Adrenal gland (tissue), 5 donors: ENCODE measurements at regions not wholly inside any gene's neighbourhood (a gene's known extent, or its start where the extent isn't known, plus 50 kb on each side); places are given as distances from the start of the nearest gene placed in this dataset.

ENCODE experiments used
- POLR2A ChIP-seq, 2 donors: fragments of 450-650 bp; IDR thresholded peaks; one replicate each; pipeline ENCODE4 v1.6.1; 2017; ENCODE audit warnings: antibody characterized with exemption in 2 of 2, mild to moderate bottlenecking in 2 of 2, moderate library complexity in 1 of 2
- TF ChIP-seq, protein P1 (sequence below), 6 experiments: fragments of 450-650 bp in 4 of 6; fragments of 200-600 bp in 2 of 6; sonication (generic) in 1 of 6; IDR thresholded peaks; 1 replicate in 5 of 6; 2 replicates in 1 of 6; pipeline versions ENCODE4 v1.5.1 to v1.8.0; 2016 to 2021; ENCODE audit warnings: antibody characterized with exemption in 6 of 6, mild to moderate bottlenecking in 2 of 6, moderate library complexity in 1 of 6
- donor health status: DM: no; HTN: no; CAD: no.

DNA sequence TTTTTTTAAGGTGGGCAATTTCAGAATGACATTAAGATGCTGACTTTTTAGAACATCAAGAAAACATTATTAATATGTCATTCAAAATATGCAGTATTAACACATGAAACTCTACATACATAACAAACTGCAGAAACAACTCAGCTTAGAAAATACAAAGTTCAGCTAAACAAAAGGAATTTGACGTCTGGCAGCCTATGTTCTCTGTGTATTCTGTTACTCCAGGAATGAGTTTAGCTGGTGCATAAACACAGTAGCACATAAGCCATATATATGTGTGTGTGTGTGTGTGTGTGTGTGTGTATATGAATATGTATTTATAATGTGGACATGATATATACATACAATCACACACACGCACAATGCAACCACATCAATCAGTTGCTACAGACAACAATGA lies 413.5 kb upstream of the PSMD7 start:
- TF ChIP-seq, protein P1, sequence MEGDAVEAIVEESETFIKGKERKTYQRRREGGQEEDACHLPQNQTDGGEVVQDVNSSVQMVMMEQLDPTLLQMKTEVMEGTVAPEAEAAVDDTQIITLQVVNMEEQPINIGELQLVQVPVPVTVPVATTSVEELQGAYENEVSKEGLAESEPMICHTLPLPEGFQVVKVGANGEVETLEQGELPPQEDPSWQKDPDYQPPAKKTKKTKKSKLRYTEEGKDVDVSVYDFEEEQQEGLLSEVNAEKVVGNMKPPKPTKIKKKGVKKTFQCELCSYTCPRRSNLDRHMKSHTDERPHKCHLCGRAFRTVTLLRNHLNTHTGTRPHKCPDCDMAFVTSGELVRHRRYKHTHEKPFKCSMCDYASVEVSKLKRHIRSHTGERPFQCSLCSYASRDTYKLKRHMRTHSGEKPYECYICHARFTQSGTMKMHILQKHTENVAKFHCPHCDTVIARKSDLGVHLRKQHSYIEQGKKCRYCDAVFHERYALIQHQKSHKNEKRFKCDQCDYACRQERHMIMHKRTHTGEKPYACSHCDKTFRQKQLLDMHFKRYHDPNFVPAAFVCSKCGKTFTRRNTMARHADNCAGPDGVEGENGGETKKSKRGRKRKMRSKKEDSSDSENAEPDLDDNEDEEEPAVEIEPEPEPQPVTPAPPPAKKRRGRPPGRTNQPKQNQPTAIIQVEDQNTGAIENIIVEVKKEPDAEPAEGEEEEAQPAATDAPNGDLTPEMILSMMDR (IDR thresholded peaks at IDR 0.05): no peak
- no peak for TF ChIP-seq POLR2A (IDR thresholded peaks at IDR 0.05)
